SKM-1 treated with dmso at 0.1 percent for 144 hours (cell line): ENCODE measurements at regions not wholly inside any gene's neighbourhood (a gene's known extent, or its start where the extent isn't known, plus 50 kb on each side); places are given as distances from the start of the nearest gene placed in this dataset.
A peak's percentile ranks its signal among the peaks of the same experiment; 100 is the strongest.
"Not testable (repeated sequence)": the region's sequence is repeated elsewhere in the genome, so short reads cannot be mapped to it uniquely, and the experiment has no call there.

Experiments used
- DNase-seq: peaks from one replicate; lab custom pipeline; 2025; ENCODE audit not compliant: unreplicated experiment; lab: John Stamatoyannopoulos, UW

DNA sequence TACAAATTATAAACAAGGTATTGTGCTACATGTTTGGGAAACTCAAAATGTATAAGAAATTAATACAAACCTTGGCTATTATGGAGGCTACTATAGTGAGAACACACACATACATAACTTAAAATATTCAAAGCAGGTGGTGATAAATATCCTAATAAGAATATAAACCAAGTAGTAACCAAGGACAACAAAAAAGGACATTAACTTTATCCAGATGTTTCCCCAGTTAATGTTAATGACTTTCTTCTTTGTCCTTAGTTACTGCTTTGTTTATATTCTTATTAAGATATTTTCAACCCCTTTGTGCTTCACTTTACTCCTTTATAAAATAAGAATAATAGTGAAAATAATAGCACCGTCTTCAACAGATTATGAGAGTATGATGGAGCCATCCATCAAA is 241.6 kb downstream of the CALCRL start:
- DNase-seq, result no peak

GRCh38 chr2:187206071-187206470 is 242.0 kb downstream of the CALCRL start:
- DNase-seq, result no peak

GRCh38 chr2:187198136-187198535 is 249.9 kb downstream of the CALCRL start:
- DNase-seq, result no peak

- DNase-seq, result no peak
Measured at GRCh38 chr2:187194049-187194448, 254.0 kb downstream of the CALCRL start.

DNA sequence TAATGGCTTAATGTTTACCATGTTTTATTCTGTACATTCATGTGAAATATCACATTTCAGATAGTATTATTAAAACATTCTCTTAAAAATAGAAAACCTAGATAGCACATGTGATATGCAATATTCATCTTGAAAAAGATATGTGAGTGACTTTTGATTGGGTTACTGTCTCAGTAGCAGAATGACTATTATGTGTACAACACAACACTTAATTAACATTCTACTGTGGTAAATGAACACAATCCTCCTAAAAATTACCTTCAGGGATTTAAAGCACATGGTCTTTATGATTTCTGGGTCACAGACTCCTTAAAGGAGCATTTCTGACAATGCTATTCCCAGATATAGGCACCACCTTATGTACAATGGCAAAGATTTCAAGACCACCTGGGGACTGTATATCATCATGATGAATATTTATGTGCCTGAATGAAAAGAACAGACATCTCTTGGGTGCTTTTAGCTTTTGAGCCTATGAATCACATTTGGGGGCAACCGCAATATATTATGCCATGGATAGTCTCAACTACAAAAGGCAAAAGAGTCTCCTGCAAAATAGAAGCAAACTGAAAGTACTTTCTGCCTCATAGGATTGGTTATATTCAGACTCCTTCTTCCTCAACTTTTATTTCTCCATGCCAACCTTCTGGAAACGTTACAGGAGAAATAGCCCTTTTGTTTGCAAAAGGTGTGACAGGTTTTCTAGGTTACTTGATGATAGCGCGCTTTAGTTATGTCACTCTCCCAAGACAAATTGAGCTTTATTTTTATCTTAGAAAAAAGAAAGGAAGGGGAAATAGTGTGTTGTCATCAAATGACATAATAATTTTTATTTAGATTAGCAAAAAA is 259.0 kb downstream of the CALCRL start:
- no peak for DNase-seq

DNA sequence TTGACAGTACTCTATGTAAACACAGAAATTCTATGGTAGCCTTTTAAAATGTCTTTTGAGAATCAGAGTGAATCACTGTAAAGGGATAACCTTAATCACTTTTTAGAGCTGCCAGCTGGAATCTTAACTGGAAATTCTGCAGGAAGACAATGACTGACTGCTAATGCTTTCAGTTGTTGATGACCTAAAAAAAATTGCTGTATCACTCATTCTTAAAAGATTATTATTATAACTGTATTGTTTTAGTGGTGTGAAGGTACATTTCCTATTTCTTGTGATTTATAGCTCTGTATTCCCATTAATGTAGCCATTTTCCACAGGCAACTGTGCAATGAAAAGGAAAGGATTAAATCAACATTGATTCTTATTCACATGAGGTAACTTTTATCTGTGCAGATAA is 260.5 kb downstream of the CALCRL start:
- no peak for DNase-seq

GRCh38 chr2:187180529-187180928 is 267.5 kb downstream of the CALCRL start:
- DNase-seq, result no peak

DNA sequence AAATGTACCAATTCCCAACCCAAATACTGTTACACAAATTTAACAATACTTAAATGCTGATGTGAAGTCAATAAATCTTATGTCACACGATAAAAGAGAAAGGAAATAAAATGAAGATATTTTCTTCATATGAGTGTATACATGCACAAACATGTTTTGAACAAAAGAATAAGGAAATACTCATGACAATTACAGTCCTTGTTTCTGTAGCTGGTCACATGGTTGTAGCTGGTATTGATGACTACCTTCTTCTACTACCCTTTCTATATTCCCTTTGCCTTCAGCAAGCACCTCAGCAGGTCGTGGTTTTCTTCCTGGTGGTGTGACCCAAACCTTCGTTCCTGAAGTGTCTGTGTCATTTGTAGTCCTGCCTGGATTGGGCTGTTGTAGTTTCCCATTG is 269.2 kb downstream of the CALCRL start:
- not testable (repeated sequence) for DNase-seq

DNA sequence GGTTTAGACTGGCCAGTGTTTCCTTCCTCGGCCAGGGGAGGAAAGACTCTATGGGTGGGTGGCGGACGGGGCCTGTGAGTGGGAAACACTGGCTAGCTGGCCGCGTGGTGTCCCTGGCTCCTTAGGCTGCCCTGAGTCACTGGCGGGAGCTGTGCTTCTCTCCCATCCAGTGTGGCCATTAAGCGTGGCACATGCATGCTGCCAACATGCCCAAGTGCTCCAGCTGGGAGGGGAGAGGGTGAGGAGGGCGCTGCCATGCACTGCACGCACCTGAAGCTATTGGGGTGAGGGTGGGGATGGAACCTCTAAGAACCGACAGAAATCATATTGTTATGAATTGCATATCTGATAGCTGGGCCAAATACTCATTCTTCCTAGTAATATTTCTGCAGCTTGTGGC is 270.8 kb downstream of the CALCRL start:
- DNase-seq, result no peak

DNA sequence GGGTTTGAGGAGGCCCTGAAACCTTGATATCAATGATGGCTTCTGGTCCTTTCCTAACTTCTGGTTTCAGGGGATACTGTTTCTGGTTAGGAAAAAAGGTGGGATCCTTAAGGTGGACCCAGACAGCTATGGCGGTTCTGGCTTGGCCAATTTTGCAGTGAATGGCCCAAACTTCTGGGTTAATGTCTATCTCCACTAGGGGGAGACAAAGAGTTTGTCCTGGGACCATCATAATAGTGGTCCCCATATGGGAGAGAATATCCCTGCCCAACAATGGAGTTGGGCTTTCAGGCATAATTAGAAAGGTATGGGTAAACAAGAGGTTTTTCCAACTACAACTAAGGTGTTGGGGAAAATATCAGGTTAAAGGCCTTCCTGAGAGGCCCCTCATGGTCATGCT is 273.5 kb downstream of the CALCRL start:
- no peak for DNase-seq

DNA sequence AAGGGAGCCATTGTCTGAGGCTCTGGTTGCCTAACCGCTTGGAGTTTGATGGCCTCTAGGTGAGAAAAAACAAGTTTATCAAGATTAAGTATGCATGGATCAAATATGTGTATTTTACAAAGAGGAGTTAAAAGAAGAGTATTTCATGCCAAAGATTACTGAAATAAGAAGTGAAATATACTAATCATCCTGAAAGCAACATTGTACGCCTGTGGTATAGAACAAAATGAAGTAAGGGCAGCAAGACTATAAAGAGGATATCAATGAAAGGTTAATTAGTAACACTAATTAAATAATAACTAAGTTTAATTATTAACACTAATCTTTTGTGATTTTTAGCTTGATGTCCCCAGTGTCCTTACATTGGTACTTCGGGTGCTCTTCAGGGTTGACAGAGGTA is 276.7 kb downstream of the CALCRL start:
- no peak for DNase-seq

- DNase-seq, result no peak
Measured at GRCh38 chr2:187169864-187170263, 278.2 kb downstream of the CALCRL start.

- DNase-seq, result peak; percentile 49
Measured at GRCh38 chr2:187168720-187169713, 279.0 kb downstream of the CALCRL start.

- DNase-seq, result no peak
Measured at GRCh38 chr2:187167491-187167890, 280.6 kb downstream of the CALCRL start.

DNA sequence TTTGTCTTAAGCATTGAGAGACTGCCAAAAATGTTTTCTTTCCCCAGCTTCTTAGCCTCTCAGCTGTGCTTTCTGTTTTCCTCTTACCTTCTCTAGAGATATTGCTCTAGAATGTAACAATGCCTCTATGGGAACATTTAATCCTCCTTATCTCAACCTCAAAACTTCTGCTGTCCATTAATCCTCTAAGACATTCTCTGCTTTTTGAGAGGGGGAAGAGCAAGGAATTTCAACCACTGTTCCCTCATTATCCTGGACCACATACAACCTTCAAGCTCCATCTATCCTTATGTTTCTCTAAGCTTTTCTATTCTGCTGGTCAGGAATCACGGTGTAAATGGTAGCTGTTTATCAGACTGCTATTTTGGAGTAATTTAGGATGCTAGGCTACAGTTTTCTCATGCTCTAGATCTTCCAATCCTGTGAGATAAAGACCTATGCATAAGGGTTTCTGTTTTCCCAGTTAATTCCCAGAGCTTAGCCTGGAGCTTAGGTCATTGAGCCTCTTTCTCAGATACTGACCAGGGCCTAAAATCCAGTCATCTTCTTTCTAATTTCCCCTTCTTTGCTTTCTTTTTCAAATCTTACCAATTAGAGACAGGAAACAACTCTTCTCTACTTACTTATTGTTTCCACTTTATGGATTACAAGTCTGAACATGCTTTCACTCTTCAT is 282.0 kb downstream of the CALCRL start:
- DNase-seq, result no peak

DNA sequence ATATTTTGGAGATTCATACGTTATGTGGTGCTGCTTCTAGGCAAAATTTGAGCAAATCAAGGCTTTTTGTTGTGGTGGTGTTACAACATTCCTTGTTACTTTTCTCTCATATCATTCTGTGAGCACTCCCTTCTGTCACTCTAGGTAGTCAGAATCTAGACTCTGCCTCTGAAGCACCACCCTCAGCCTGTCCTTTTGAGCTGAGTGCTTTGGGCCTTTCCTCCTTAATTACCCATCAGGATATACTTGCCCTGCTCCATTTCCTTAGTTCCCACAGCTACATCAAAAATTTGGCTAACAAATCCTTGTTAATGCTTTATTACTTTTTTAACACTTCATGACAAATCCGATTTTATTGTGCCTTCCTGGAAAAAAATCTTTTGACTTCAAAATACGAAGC is 289.6 kb downstream of the CALCRL start:
- DNase-seq, result no peak

- DNase-seq, result no peak
Measured at GRCh38 chr2:187157046-187157445, 291.0 kb downstream of the CALCRL start.

- no peak for DNase-seq
Measured at GRCh38 chr2:187155476-187155875, 292.6 kb downstream of the CALCRL start.

GRCh38 chr2:187150670-187151069 is 297.4 kb downstream of the CALCRL start:
- DNase-seq, result no peak

GRCh38 chr2:187148059-187148714 is 299.2 kb upstream of the ZSWIM2 start:
- no peak for DNase-seq

- no peak for DNase-seq
Measured at GRCh38 chr2:187143537-187143936, 294.6 kb upstream of the ZSWIM2 start.
